HAP-1 (cell line): ENCODE measurements at regions not wholly inside any gene's neighbourhood (a gene's known extent, or its start where the extent isn't known, plus 50 kb on each side); places are given as distances from the start of the nearest gene placed in this dataset.

Source experiments
- DNase-seq, 2 experiments: peaks; one replicate each; pipeline ENCODE4 v3.0.0-alpha.2; 2016 to 2020; ENCODE audit warnings: low spot score in 2 of 2
- H3K27me3 ChIP-seq: fragments of 250-450 bp; sonication (Bioruptor Pico); 2 replicates; pipeline ENCODE4 v1.5.1; 2020; ENCODE audit warnings: low read depth, mild to moderate bottlenecking, moderate library complexity
- H3K36me3 ChIP-seq: fragments of 250-450 bp; sonication (Bioruptor Pico); replicated peaks from 2 replicates; pipeline ENCODE4 v1.5.1; 2020; ENCODE audit warnings: mild to moderate bottlenecking
- H3K4me1 ChIP-seq: fragments of 250-450 bp; sonication (Bioruptor Pico); 2 replicates; pipeline ENCODE4 v1.5.1; 2020; ENCODE audit warnings: mild to moderate bottlenecking
- H3K4me3 ChIP-seq: fragments of 250-450 bp; sonication (Bioruptor Pico); 2 replicates; pipeline ENCODE4 v1.5.1; 2020; ENCODE audit warnings: mild to moderate bottlenecking, moderate library complexity
- H3K9me3 ChIP-seq: fragments of 250-450 bp; sonication (Bioruptor Pico); 2 replicates; pipeline ENCODE4 v1.5.1; 2020; ENCODE audit warnings: mild to moderate bottlenecking, moderate library complexity
- in situ Hi-C: fragments of 300-500 bp; cut with MboI; formaldehyde crosslinking; loops from 3 replicates; pipeline ENCODE4 v1.14.3; 2020; ENCODE audit warnings: low sequenced_read_pairs, inconsistent platforms, mixed read lengths

DNA sequence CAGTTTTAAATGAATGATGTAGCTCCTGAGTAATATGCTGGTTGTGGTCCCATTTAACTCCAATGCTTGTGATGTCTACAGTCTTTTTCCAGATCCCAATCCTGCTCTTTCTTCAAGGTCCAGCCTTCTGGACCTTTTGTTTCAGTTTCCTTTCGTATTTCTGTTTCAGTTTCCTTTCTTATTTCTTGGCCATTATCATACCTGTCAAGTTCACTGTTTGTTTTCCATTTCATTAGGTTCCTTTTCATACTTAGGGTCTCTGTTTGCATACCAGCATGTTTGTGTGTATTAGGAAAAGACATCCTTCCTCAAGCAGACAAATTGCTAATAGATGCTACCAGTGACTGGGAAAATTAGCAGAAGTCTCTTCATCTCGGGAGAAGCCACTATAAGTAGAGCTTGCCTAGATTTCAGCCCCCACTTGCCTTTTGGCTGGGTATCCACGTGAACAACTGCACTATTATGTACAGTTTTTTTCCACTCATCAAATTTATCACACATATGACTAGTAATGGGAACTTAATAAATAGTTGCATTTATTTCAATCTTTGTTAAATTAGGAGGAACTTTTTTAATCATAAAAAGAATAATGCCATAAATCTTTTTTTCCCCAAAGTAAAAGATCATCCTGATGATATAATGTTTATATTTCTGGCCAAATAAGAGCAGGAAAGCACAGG, 583.4 kb downstream of the BCKDHB start:
- Histone ChIP-seq H3K4me3 (no peak overlapping the region), H3K36me3 (no peaks in the 10 kb centered on the region), H3K9me3 (no peaks in the 10 kb centered on the region), H3K27me3 (no peaks in the 10 kb centered on the region), H3K4me1 (no peaks in the 10 kb centered on the region)
- in situ Hi-C loops = no loop called here
- DNase-seq = no peak

DNA sequence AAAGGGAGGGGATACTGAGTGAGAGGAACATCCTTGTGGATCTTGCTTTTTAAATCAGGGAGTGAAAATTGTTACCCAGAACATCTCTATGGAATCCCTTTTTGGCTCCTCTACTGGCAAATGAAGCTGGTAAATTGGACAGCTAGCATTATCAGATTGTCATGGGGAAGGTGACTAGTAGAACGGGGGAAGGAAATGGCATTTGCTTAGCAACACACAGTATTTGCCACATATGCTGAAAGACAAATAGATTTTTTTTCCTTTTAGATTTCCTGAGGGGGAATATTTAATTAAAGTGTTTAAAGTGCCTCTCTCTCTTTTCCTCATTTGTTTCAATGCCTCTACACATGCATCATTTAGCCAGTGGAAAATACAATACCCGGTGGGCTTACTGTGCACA, 573.5 kb downstream of the BCKDHB start:
- H3K4me1 ChIP-seq = no peaks in the 10 kb centered on the region
- in situ Hi-C loops = no loop called here
- H3K36me3 ChIP-seq = no peaks in the 10 kb centered on the region
- no peaks in the 10 kb centered on the region for H3K9me3 ChIP-seq
- H3K27me3 ChIP-seq = no peaks in the 10 kb centered on the region
- no peak for DNase-seq
- H3K4me3 ChIP-seq = no peak overlapping the region

- no peak overlapping the region for H3K4me3 ChIP-seq
- H3K36me3 ChIP-seq = no peaks in the 10 kb centered on the region
- H3K9me3 ChIP-seq = no peaks in the 10 kb centered on the region
- DNase-seq = no peak
- in situ Hi-C loops = no loop called here
- H3K27me3 ChIP-seq = no peaks in the 10 kb centered on the region
- no peaks in the 10 kb centered on the region for H3K4me1 ChIP-seq
These were observed 569.9 kb downstream of the BCKDHB start for GRCh38 chr6:80676386-80676785.

DNA sequence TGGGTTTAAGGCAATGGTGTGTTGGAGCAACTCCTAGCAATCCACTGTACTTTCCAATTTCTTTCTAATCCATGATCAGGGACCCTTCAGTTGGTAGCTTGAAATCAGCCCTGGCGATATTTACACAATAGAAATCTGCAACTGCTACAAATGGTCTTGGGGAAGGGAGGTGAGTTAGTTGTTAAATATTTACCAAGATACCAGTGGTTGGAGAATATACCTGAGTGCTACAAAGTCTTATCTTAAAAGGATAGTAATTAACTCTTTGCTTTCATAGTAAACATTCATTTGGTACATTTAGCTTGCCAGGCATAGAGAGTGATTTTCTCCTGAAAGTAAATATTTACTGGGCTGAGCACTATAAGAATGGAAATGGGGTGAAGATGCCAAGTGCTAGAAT, 568.2 kb downstream of the BCKDHB start:
- H3K4me3 ChIP-seq = no peak overlapping the region
- no peaks in the 10 kb centered on the region for H3K4me1 ChIP-seq
- H3K27me3 ChIP-seq = no peaks in the 10 kb centered on the region
- H3K9me3 ChIP-seq = no peaks in the 10 kb centered on the region
- no peaks in the 10 kb centered on the region for H3K36me3 ChIP-seq
- DNase-seq = no peak
- in situ Hi-C loops = no loop called here

DNA sequence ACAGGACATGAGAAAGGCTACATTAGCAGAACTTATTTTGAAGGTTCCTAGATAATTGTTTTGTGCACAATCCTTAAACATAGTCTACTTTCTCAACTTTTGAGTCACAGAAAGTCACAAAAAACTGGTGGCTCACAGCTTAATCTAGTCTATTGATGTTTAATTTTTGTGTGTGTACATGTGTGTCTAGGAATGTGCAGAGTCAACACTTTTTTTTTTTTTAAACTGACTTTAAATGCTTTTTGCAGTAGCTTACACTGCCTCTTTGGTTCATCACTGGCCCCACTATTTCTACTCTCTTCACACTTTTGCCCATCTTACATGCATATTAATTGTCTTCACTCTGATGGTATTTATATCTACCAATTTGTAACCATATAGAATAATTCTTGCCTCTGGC, 566.9 kb downstream of the BCKDHB start:
- in situ Hi-C loops = no loop called here
- H3K9me3 ChIP-seq = no peaks in the 10 kb centered on the region
- H3K36me3 ChIP-seq = no peaks in the 10 kb centered on the region
- no peak for DNase-seq
- no peaks in the 10 kb centered on the region for H3K4me1 ChIP-seq
- no peaks in the 10 kb centered on the region for H3K27me3 ChIP-seq
- H3K4me3 ChIP-seq = no peak overlapping the region

DNA sequence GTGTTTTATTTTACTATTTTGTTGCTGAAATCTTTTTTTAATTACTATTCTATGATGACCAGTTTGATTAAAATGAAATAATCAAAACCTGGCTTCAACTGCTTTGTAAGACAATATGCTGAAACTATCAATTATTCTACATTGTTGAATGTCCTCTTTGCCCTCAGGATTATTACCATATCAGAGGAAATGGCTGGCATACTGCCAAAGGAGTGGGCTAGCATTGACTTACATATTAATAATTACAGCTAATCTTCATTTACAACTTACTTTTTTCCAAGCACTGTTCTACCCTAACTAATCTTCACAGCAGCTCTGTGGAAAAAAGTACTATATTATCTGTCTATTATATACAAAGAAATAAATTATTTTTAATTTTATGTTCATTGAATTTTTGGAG, 560.5 kb downstream of the BCKDHB start:
- DNase-seq = no peak
- no peaks in the 10 kb centered on the region for H3K36me3 ChIP-seq
- no peak overlapping the region for H3K4me3 ChIP-seq
- H3K9me3 ChIP-seq = no peaks in the 10 kb centered on the region
- H3K4me1 ChIP-seq = no peaks in the 10 kb centered on the region
- no peaks in the 10 kb centered on the region for H3K27me3 ChIP-seq
- in situ Hi-C loops = no loop called here

DNA sequence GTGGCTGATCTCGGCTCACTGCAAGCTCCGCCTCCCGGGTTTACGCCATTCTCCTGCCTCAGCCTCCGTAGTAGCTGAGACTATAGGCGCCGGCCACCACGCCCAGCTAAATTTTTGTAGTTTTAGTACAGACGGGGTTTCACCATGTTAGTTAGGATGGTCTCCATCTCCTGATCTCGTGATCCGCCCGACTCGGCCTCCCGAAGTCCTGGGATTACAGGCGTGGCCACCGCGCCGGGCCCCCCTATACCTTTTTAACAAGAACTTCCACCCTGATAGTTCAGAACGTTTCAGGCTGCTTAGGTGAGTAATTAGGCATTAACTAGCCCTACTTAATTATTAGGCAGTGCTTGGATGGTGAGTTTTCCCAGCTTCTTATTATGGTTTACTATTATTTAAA, 552.5 kb downstream of the BCKDHB start:
- no peaks in the 10 kb centered on the region for H3K9me3 ChIP-seq
- in situ Hi-C loops = no loop called here
- H3K27me3 ChIP-seq = no peaks in the 10 kb centered on the region

DNA sequence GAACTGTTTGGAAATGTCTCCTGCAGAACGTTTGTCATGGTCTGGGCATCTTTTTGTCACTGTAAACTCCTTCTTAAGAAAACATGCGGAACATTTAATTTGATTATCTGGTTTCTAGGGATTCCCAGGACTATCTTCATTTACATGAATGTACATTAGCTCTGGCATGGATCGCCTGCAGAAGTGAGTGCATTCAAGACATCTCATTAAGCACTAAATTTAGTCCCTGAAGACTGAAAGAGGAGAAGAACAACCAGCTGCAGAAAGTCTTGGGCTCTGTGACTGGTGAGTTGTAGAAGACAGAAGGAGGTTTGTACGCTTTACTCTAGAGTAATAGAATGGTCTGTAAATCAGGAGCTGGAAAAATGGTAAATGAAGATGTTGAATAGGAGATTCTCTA, 540.7 kb downstream of the BCKDHB start:
- Histone ChIP-seq H3K9me3 (no peaks in the 10 kb centered on the region), H3K4me1 (no peaks in the 10 kb centered on the region), H3K27me3 (no peaks in the 10 kb centered on the region), H3K36me3 (no peaks in the 10 kb centered on the region), H3K4me3 (no peak overlapping the region)
- DNase-seq = no peak
- in situ Hi-C loops = no loop called here

More for the DNA sequence above, 552.5 kb downstream of the BCKDHB start:
- no peak for DNase-seq
- Histone ChIP-seq H3K36me3 (no peaks in the 10 kb centered on the region), H3K4me3 (no peak overlapping the region), H3K4me1 (no peaks in the 10 kb centered on the region)

DNA sequence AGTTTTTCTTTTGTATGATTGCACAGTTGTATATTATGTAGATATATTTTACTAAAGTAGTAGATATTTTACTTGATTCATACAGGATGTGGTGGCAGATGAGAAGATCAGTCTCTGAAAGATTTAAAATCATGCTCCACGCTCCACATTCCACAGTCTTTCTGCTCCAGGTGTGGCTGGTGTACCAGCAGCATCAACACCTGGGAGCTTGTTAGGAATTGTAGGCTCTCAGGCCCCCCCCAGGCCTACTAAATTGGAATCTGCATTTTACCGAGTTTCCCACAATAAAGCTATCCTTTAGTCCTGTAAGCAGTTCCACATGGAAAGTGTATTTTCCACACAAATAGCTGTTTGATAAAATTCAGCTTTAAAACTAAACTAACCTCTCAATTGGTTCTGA, 537.4 kb downstream of the BCKDHB start:
- H3K36me3 ChIP-seq = no peaks in the 10 kb centered on the region
- in situ Hi-C loops = no loop called here
- H3K4me1 ChIP-seq = no peaks in the 10 kb centered on the region
- H3K27me3 ChIP-seq = no peaks in the 10 kb centered on the region
- H3K4me3 ChIP-seq = no peak overlapping the region
- DNase-seq = no peak
- no peaks in the 10 kb centered on the region for H3K9me3 ChIP-seq

- in situ Hi-C loops = no loop called here
- Histone ChIP-seq H3K36me3 (no peaks in the 10 kb centered on the region), H3K4me1 (no peaks in the 10 kb centered on the region), H3K9me3 (no peaks in the 10 kb centered on the region), H3K4me3 (no peak overlapping the region), H3K27me3 (no peaks in the 10 kb centered on the region)
- DNase-seq = no peak
These were observed 536.0 kb downstream of the BCKDHB start for GRCh38 chr6:80642452-80642851.

- no peaks in the 10 kb centered on the region for H3K4me1 ChIP-seq
- in situ Hi-C loops = no loop called here
- no peaks in the 10 kb centered on the region for H3K27me3 ChIP-seq
- H3K9me3 ChIP-seq = no peaks in the 10 kb centered on the region
- DNase-seq = no peak
- no peak overlapping the region for H3K4me3 ChIP-seq
- no peaks in the 10 kb centered on the region for H3K36me3 ChIP-seq
These were observed 535.1 kb downstream of the BCKDHB start for GRCh38 chr6:80641591-80641990.

GRCh38 chr6:80640176-80640575, 533.7 kb downstream of the BCKDHB start:
- H3K27me3 ChIP-seq = no peaks in the 10 kb centered on the region
- no peak overlapping the region for H3K4me3 ChIP-seq
- H3K4me1 ChIP-seq = no peaks in the 10 kb centered on the region
- in situ Hi-C loops = no loop called here
- no peaks in the 10 kb centered on the region for H3K36me3 ChIP-seq
- no peaks in the 10 kb centered on the region for H3K9me3 ChIP-seq
- no peak for DNase-seq

DNA sequence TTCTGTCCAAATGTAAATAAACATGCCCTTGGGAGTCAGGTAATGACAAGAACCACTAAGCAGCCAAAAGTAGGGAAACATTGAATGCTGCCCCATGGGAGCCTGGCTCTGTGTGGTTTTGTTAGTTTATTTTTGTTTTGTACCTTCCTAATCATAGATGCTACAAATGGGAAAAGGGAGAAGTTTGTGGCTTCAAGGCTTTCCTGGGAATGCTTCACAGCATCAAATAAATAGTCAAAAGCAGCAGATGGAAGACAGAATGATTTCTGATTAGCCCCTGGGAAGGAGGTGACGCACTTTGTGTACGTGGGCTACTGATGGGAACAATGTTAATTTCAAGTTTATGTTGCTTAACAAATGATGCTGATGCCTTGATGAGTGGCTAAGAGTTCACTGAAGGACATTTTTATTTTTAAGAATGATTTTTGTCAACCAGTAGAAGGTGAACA, 532.7 kb downstream of the BCKDHB start:
- in situ Hi-C loops = no loop called here
- no peak overlapping the region for H3K4me3 ChIP-seq
- no peak for DNase-seq
- no peaks in the 10 kb centered on the region for H3K36me3 ChIP-seq
- H3K4me1 ChIP-seq = no peaks in the 10 kb centered on the region
- H3K27me3 ChIP-seq = no peaks in the 10 kb centered on the region
- no peaks in the 10 kb centered on the region for H3K9me3 ChIP-seq

DNA sequence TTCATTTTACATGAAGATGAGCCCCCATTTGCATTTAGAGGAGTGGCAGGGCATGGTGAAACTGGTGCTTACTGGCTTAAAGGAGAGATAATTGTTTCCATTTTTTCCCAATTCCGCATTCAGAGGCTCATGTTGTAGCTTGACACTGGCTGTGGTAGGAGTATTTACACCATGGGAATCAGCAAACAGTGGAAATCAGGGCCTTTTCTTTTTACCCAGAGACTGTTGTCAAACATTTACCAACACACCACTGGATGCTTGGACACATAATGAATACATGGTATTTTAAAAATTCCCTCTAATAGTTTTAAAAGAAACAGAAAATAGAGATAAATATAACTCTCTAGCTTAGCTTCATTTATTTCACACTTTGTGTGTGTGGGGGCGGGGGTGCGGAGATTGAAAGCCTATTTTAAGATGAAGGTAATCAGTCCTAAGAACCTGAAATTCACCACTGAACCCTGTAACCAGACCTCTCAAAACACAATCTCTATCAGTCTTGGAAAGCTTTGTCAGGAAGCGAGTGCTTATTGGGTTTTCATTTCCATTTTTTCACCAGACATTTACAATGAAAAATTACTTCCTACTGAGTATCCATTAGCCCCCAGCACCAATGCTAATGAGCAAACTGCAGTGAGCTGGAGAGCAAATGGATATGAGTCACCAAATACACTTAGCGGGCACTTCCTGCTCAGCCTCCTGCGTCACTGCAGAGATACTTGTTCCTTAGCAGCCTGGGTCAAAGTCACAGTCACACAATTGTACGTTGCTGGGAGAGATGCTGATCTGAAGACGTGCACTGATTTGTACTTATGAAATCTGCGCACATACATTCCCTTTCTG, 532.0 kb downstream of the BCKDHB start:
- no peak for DNase-seq
- no peaks in the 10 kb centered on the region for H3K36me3 ChIP-seq
- no peak overlapping the region for H3K4me3 ChIP-seq
- in situ Hi-C loops = no loop called here
- H3K9me3 ChIP-seq = no peaks in the 10 kb centered on the region
- no peaks in the 10 kb centered on the region for H3K27me3 ChIP-seq
- no peaks in the 10 kb centered on the region for H3K4me1 ChIP-seq
